PC-3 (cell line): ENCODE measurements at regions not wholly inside any gene's neighbourhood (a gene's known extent, or its start where the extent isn't known, plus 50 kb on each side); places are given as distances from the start of the nearest gene placed in this dataset.

Experiments
- CTCF ChIP-seq: fragments of 300-600 bp; sonication (generic); conservative IDR thresholded peaks from 2 replicates; pipeline ENCODE4 v1.5.1; 2017; ENCODE audit warnings: antibody characterized with exemption, low read depth, mild to moderate bottlenecking, low read length
- EZH2 ChIP-seq: fragments of 300-600 bp; sonication (generic); IDR thresholded peaks from one replicate; pipeline ENCODE4 v1.6.1; 2017; ENCODE audit warnings: antibody characterized with exemption, mild to moderate bottlenecking, low read length; ENCODE audit not compliant: unreplicated experiment
- EZH2phosphoT487 ChIP-seq: fragments of 300-600 bp; sonication (generic); IDR thresholded peaks from 2 replicates; pipeline ENCODE4 v1.6.1; 2018; ENCODE audit warnings: mild to moderate bottlenecking, antibody characterized with exemption, low read length, borderline replicate concordance

- no peak for TF ChIP-seq CTCF
- TF ChIP-seq EZH2, result no peak
- no peak for TF ChIP-seq EZH2phosphoT487
These were observed 428.6 kb upstream of the CDH9 start for GRCh38 chr5:27466959-27467358.
